Endothelial cell of umbilical vein (primary cell): ENCODE measurements at regions not wholly inside any gene's neighbourhood (a gene's known extent, or its start where the extent isn't known, plus 50 kb on each side); places are given as distances from the start of the nearest gene placed in this dataset.

ENCODE experiments used
- BruUV-seq: library from RNA; stranded (reverse); fragments of 400-500 nt; replicated peaks from 2 replicates; lab custom pipeline; 2021; lab: Mats Ljungman, UMichigan
- CTCF ChIA-PET: fragments of 300-600, 350-600 bp; sonication (Branson Sonifier 250); formaldehyde crosslinking; loops from one replicate; lab custom pipeline; 2021; ENCODE audit warnings: antibody characterized with exemption, inconsistent platforms; lab: Charles Lee
- POLR2A ChIA-PET: fragments of 300-600, 350-600 bp; sonication (Branson Sonifier 250); formaldehyde crosslinking; loops from one replicate; lab custom pipeline; 2021; ENCODE audit warnings: antibody characterized with exemption, inconsistent platforms; lab: Charles Lee
- DNase-seq: peaks from one replicate; pipeline ENCODE4 v3.0.0-alpha.2; 2011; ENCODE audit warnings: low read depth, low spot score
- FAIRE-seq: peaks from 2 replicates; lab custom pipeline; 2011; peaks lifted over from hg19 to GRCh38; lab: Jason Lieb, UNC
- H2AFZ ChIP-seq: 2 replicates; pipeline ENCODE4 v1.6.0; 2012; ENCODE audit warnings: low read depth, low read length, control low read depth, inconsistent platforms
- H3K27ac ChIP-seq: 2 replicates; pipeline ENCODE4 v1.5.1; 2011; ENCODE audit warnings: low read depth, mild to moderate bottlenecking, control low read depth, low read length, moderate library complexity; ENCODE audit not compliant: insufficient read depth
- H3K27me3 ChIP-seq, 2 experiments: 2 replicates each; pipeline versions ENCODE4 v1.6.0 to v1.6.1; 2011; ENCODE audit warnings: low read length in 2 of 2, mixed read lengths in 1 of 2; ENCODE audit not compliant: control insufficient read depth in 2 of 2, insufficient read depth in 2 of 2
- H3K36me3 ChIP-seq, 2 experiments: 2 replicates in 1 of 2; 3 replicates in 1 of 2; pipeline ENCODE4 v1.5.1; 2011; ENCODE audit warnings: low read length in 2 of 2, mild to moderate bottlenecking in 1 of 2, moderate library complexity in 1 of 2; ENCODE audit not compliant: control insufficient read depth in 2 of 2, insufficient read depth in 2 of 2; ENCODE audit errors: extremely low read depth in 1 of 2
- H3K4me1 ChIP-seq: 3 replicates; pipeline ENCODE4 v1.5.1; 2011; ENCODE audit warnings: mild to moderate bottlenecking, low read length; ENCODE audit not compliant: control insufficient read depth, insufficient read depth; ENCODE audit errors: extremely low read depth
- H3K4me2 ChIP-seq: 2 replicates; pipeline ENCODE4 v1.6.1; 2011; ENCODE audit warnings: low read length, control low read depth, mixed read lengths; ENCODE audit not compliant: insufficient read depth
- H3K4me3 ChIP-seq, 3 experiments: fragments of 200-600 bp in 1 of 3; sonication (generic), shearing (Covaris generic) in 1 of 3; replicated peaks in 1 of 3; 2 replicates each; pipeline ENCODE4 v1.5.1; 2011 to 2016; ENCODE audit warnings: control low read depth in 3 of 3, low read length in 3 of 3, mild to moderate bottlenecking in 2 of 3, inconsistent platforms in 1 of 3, low read depth in 1 of 3, moderate library complexity in 1 of 3; ENCODE audit not compliant: insufficient read depth in 1 of 3
- H3K79me2 ChIP-seq: 2 replicates; pipeline ENCODE4 v1.6.0; 2012; ENCODE audit warnings: low read length, inconsistent platforms; ENCODE audit not compliant: control insufficient read depth, insufficient read depth
- H3K9ac ChIP-seq: replicated peaks from 2 replicates; pipeline ENCODE3; 2011; ENCODE audit warnings: low read length, control low read depth; ENCODE audit not compliant: insufficient read depth; ENCODE audit errors: extremely low read depth
- H3K9me1 ChIP-seq: replicated peaks from 3 replicates; pipeline ENCODE4 v1.6.0; 2011; ENCODE audit warnings: mild to moderate bottlenecking, low read length; ENCODE audit not compliant: control insufficient read depth, insufficient read depth; ENCODE audit errors: extremely low read depth
- H3K9me3 ChIP-seq: replicated peaks from 2 replicates; pipeline ENCODE4 v1.5.1; 2012; ENCODE audit warnings: low read length, inconsistent platforms; ENCODE audit not compliant: control insufficient read depth, insufficient read depth
- H4K20me1 ChIP-seq: replicated peaks from 2 replicates; pipeline ENCODE3; 2011; ENCODE audit warnings: mild to moderate bottlenecking, low read length; ENCODE audit not compliant: control insufficient read depth, insufficient read depth; ENCODE audit errors: extremely low read depth
- EZH2 ChIP-seq: IDR thresholded peaks from 2 replicates; pipeline ENCODE4 v1.6.1; 2012; ENCODE audit warnings: borderline replicate concordance, low read depth, mild to moderate bottlenecking, moderate library complexity, low read length, inconsistent platforms; ENCODE audit not compliant: severe bottlenecking
- FOS ChIP-seq: IDR thresholded peaks from 2 replicates; pipeline ENCODE4 v1.6.1; 2011; ENCODE audit warnings: mild to moderate bottlenecking, low read length, moderate library complexity, borderline replicate concordance; ENCODE audit not compliant: insufficient read depth
- GATA2 ChIP-seq: IDR thresholded peaks from 2 replicates; pipeline ENCODE4 v1.7.0; 2011; ENCODE audit warnings: low read depth, mild to moderate bottlenecking, moderate library complexity, mixed read lengths, low read length; ENCODE audit not compliant: insufficient read length, insufficient read depth
- JUN ChIP-seq: IDR thresholded peaks from 2 replicates; pipeline ENCODE4 v1.6.1; 2011; ENCODE audit warnings: borderline replicate concordance, low read depth; ENCODE audit not compliant: insufficient read length, insufficient read depth
- MYC ChIP-seq: IDR thresholded peaks from one replicate; pipeline ENCODE4 v1.6.1; 2011; ENCODE audit warnings: mild to moderate bottlenecking, low read depth, low read length
- POLR2A ChIP-seq: IDR thresholded peaks from 2 replicates; pipeline ENCODE4 v1.6.1; 2012; ENCODE audit warnings: low read depth, mild to moderate bottlenecking, control low read depth, low read length
- POLR2AphosphoS5 ChIP-seq: IDR thresholded peaks from 2 replicates; pipeline ENCODE4 v1.6.1; 2012; ENCODE audit warnings: low read depth, mild to moderate bottlenecking, control low read depth, low read length, moderate library complexity; ENCODE audit not compliant: insufficient read depth
- dilution Hi-C: fragments of 300-500 bp; cut with MboI; formaldehyde crosslinking; loops from one replicate; pipeline ENCODE4 v1.15.0; 2019; ENCODE audit warnings: low sequenced_read_pairs; ENCODE audit not compliant: extremely low pct_ligation_motif_present
- intact Hi-C: fragments of 100-400 bp; cut with micrococcal nuclease; formaldehyde crosslinking; loops from one replicate; pipeline ENCODE4 v1.10.0; 2022
- TF ChIP-seq, protein P1 (sequence below): IDR thresholded peaks from 2 replicates; pipeline ENCODE4 v1.6.1; 2011; ENCODE audit not compliant: insufficient read depth, insufficient read length
- TF ChIP-seq, protein P2 (sequence below), 2 donors: IDR thresholded peaks; 1 replicate in 1 of 2; 2 replicates in 1 of 2; pipeline ENCODE4 v1.5.1; 2011; ENCODE audit warnings: low read length in 2 of 2, mild to moderate bottlenecking in 2 of 2, moderate library complexity in 2 of 2, control low read depth in 1 of 2, inconsistent platforms in 1 of 2, low read depth in 1 of 2; ENCODE audit not compliant: insufficient read depth in 1 of 2; ENCODE audit errors: extremely low read depth in 1 of 2

DNA sequence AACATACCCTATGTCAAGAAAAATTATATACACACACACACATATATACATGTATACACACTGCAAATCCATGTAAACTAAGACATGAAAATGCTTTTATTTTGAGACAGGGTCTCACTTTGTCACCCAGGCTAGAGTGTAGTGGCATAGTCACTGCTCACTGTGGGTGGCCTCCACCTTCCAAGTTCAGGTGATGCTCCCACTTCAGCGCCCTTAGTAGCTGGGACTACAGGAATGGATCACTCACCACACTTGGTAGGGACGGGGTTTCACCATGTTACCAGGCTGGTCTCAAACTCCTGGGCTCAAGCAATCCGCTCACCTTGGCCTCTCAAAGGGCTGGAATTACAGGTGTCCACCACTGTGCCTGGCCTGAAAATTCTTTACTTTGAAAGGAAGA is 617.6 kb downstream of the NYAP2 start:
- H3K27me3 ChIP-seq = no peaks in the 10 kb centered on the region
- H3K9ac ChIP-seq = no peak overlapping the region
- H3K4me3 ChIP-seq = no peak overlapping the region
- CTCF ChIA-PET = no interaction called here
- H3K4me1 ChIP-seq = no peaks in the 10 kb centered on the region
- H3K9me1 ChIP-seq = no peaks in the 10 kb centered on the region
- H3K79me2 ChIP-seq = no peaks in the 10 kb centered on the region
- dilution Hi-C loops (no loop called here), intact Hi-C loops (no loop called here)
- H3K4me2 ChIP-seq = no peak overlapping the region
- no peaks in the 10 kb centered on the region for H3K9me3 ChIP-seq
- no peak for DNase-seq
- no peaks in the 10 kb centered on the region for H4K20me1 ChIP-seq
- H3K36me3 ChIP-seq = no peaks in the 10 kb centered on the region
- no peak for TF ChIP-seq FOS
- TF ChIP-seq, protein P1, sequence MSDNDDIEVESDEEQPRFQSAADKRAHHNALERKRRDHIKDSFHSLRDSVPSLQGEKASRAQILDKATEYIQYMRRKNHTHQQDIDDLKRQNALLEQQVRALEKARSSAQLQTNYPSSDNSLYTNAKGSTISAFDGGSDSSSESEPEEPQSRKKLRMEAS = no peak
- no peak for TF ChIP-seq POLR2AphosphoS5
- TF ChIP-seq, protein P2, sequence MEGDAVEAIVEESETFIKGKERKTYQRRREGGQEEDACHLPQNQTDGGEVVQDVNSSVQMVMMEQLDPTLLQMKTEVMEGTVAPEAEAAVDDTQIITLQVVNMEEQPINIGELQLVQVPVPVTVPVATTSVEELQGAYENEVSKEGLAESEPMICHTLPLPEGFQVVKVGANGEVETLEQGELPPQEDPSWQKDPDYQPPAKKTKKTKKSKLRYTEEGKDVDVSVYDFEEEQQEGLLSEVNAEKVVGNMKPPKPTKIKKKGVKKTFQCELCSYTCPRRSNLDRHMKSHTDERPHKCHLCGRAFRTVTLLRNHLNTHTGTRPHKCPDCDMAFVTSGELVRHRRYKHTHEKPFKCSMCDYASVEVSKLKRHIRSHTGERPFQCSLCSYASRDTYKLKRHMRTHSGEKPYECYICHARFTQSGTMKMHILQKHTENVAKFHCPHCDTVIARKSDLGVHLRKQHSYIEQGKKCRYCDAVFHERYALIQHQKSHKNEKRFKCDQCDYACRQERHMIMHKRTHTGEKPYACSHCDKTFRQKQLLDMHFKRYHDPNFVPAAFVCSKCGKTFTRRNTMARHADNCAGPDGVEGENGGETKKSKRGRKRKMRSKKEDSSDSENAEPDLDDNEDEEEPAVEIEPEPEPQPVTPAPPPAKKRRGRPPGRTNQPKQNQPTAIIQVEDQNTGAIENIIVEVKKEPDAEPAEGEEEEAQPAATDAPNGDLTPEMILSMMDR (IDR thresholded peaks at IDR 0.05; ENCODE audit: extremely low read depth in 1 of 2, insufficient read depth in 1 of 2, low read depth in 1 of 2, low read length in 2 of 2) = no peak
- TF ChIP-seq POLR2A = no peak
- no peak for TF ChIP-seq EZH2
- TF ChIP-seq GATA2 = no peak
- TF ChIP-seq JUN = no peak
- no peak for TF ChIP-seq MYC
- H3K27ac ChIP-seq = no peak overlapping the region
- POLR2A ChIA-PET = no interaction called here
- FAIRE-seq = no peak
- no peak overlapping the region for H2AFZ ChIP-seq
- no TSS peak for BruUV-seq
